ENCODE measurements at regions not wholly inside any gene's neighbourhood (a gene's known extent, or its start where the extent isn't known, plus 50 kb on each side); places are given as distances from the start of the nearest gene placed in this dataset.

- TF ChIP-seq CTCF (IDR thresholded peaks at IDR 0.05; ENCODE audit: low read depth, low read length, missing input control) (no peak), REST (IDR thresholded peaks at IDR 0.05) (no peak)
Observed at GRCh38 chr3:109921509-109921908, 584.2 kb upstream of the DPPA4 start.
